ENCODE measurements at regions not wholly inside any gene's neighbourhood (a gene's known extent, or its start where the extent isn't known, plus 50 kb on each side); places are given as distances from the start of the nearest gene placed in this dataset.

DNA sequence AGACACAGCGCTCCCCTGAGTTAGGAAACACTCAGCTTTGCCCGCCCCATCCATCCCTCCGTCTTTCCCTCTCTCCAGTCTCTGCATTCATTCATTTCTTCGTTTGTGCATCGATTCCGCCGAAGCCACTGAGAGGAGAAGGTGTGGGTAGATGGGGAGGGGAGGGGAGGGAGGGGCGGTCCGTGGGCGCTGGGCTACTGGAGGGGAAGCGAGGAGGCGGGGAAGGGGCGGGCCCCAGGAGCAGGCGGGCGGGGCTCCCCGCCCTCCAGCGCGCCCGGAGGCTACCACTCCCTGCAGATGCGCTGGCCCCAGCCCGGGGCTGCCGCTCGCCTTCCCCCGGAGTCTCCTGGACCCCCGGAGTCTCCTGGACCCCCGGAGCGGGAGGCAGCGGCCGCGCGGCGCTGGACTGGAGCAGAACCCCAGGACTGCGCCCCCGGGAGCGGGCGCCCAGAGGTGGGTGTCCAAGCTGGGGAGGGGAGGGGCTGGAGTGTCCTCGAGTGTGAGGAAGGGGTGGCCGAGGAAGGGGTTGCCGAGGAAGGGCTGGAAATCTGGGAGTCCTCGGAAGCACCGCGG lies 159.5 kb downstream of the C9orf152 start:
- Histone ChIP-seq H3K9me3 (ENCODE audit: insufficient read depth, low read depth, low read length) (no peaks in the 10 kb centered on the region), H3K4me1 (ENCODE audit: insufficient read depth, low read length) (peaks cover 28% of the 10 kb centered on the region), H3K27ac (ENCODE audit: low read depth, low read length) (peak overlapping the region; percentile 97), H3K9ac (ENCODE audit: low read depth, low read length) (peak overlapping the region; percentile 81), H3K4me3 (ENCODE audit: low read length) (peak overlapping the region; percentile 84), H3K36me3 (ENCODE audit: insufficient read depth, low read length) (no peaks in the 10 kb centered on the region), H3K27me3 (ENCODE audit: insufficient read depth, low read length) (peaks cover 17% of the 10 kb centered on the region)
- WGBS = under 1% methylated on average over 42 of the region's 42 CpGs

- under 1% methylated on average over 35 of the region's 35 CpGs for WGBS
- Histone ChIP-seq H3K36me3 (ENCODE audit: insufficient read depth, low read length) (no peaks in the 10 kb centered on the region), H3K9me3 (ENCODE audit: insufficient read depth, low read depth, low read length) (no peaks in the 10 kb centered on the region), H3K27me3 (ENCODE audit: insufficient read depth, low read length) (peaks cover 17% of the 10 kb centered on the region), H3K27ac (ENCODE audit: low read depth, low read length) (no peak overlapping the region; the same call in 1 of the 2 replicates), H3K4me3 (ENCODE audit: low read length) (peak overlapping the region; percentile 84), H3K9ac (ENCODE audit: low read depth, low read length) (peak overlapping the region; percentile 81), H3K4me1 (ENCODE audit: insufficient read depth, low read length) (peaks cover 28% of the 10 kb centered on the region)
Measured at GRCh38 chr9:110048976-110049698, 158.8 kb downstream of the C9orf152 start.

DNA sequence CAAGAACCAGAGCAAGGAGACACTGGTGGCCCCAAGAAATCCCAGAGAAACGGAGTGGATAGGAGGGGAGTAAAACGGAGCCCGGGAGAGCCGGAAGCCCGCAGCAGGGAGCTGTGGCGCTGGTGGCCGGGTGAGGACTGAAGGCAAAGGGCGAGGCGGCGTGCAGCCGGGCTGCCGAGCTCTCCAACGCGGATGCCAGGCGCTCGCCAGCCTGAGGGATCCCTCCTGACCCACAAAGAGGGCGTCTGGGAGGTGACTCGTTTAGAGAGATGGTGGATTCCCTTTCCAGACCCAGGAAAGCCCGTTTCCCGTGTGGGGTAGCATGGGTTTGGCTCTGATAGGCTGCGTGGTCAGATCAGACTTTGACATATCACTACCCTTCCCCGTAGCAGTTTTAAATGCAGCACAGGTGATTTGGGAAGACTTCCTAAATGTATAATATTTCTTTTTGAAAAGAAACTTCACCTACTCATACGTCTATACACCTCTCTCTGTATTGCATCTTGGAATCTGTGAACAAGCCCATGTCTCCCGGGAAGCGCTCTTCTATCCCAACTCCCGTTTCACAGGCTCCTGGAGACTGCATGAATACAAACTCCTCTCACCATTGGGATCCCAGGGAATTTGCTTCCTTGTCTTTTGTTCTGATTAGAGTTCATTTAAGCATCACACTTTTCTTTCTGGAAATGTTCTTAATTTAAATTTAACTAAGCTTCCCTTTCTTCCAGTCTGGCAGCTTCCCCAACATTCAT lies 158.1 kb downstream of the C9orf152 start:
- Histone ChIP-seq H3K4me3 (ENCODE audit: low read length) (peak overlapping the region; percentile 84), H3K9me3 (ENCODE audit: insufficient read depth, low read depth, low read length) (no peaks in the 10 kb centered on the region), H3K4me1 (ENCODE audit: insufficient read depth, low read length) (peaks cover 26% of the 10 kb centered on the region), H3K27me3 (ENCODE audit: insufficient read depth, low read length) (peaks cover 17% of the 10 kb centered on the region), H3K9ac (ENCODE audit: low read depth, low read length) (peak overlapping the region; percentile 81), H3K36me3 (ENCODE audit: insufficient read depth, low read length) (no peaks in the 10 kb centered on the region), H3K27ac (ENCODE audit: low read depth, low read length) (no peak overlapping the region)
- 1% methylated on average over 24 of the region's 26 CpGs for WGBS

- Histone ChIP-seq H3K27me3 (ENCODE audit: insufficient read depth, low read length) (peaks cover 17% of the 10 kb centered on the region), H3K36me3 (ENCODE audit: insufficient read depth, low read length) (no peaks in the 10 kb centered on the region), H3K9ac (ENCODE audit: low read depth, low read length) (no peak overlapping the region), H3K27ac (ENCODE audit: low read depth, low read length) (no peak overlapping the region), H3K4me1 (ENCODE audit: insufficient read depth, low read length) (peaks cover 22% of the 10 kb centered on the region), H3K9me3 (ENCODE audit: insufficient read depth, low read depth, low read length) (no peaks in the 10 kb centered on the region), H3K4me3 (ENCODE audit: low read length) (no peak overlapping the region)
- 89% methylated on average over 1 of the region's 1 CpG for WGBS
Measured at GRCh38 chr9:110050925-110051355, 157.0 kb downstream of the C9orf152 start.

- H3K27me3 ChIP-seq (ENCODE audit: insufficient read depth, low read length) = no peaks in the 10 kb centered on the region
- no peaks in the 10 kb centered on the region for H3K9me3 ChIP-seq (ENCODE audit: insufficient read depth, low read depth, low read length)
- H3K9ac ChIP-seq (ENCODE audit: low read depth, low read length) = no peak overlapping the region
- no peaks in the 10 kb centered on the region for H3K36me3 ChIP-seq (ENCODE audit: insufficient read depth, low read length)
- H3K4me3 ChIP-seq (ENCODE audit: low read length) = no peak overlapping the region
- H3K4me1 ChIP-seq (ENCODE audit: insufficient read depth, low read length) = peaks cover 6% of the 10 kb centered on the region; the same call in 1 of the 2 replicates
- WGBS = 88% methylated on average over 6 of the region's 6 CpGs
- H3K27ac ChIP-seq (ENCODE audit: low read depth, low read length) = no peak overlapping the region
Measured at GRCh38 chr9:110056062-110056461, 151.9 kb downstream of the C9orf152 start.

GRCh38 chr9:110058304-110058953 lies 149.5 kb downstream of the C9orf152 start:
- 38% methylated on average over 5 of the region's 5 CpGs for WGBS
- Histone ChIP-seq H3K4me3 (ENCODE audit: low read length) (no peak overlapping the region), H3K27me3 (ENCODE audit: insufficient read depth, low read length) (no peaks in the 10 kb centered on the region), H3K36me3 (ENCODE audit: insufficient read depth, low read length) (no peaks in the 10 kb centered on the region), H3K4me1 (ENCODE audit: insufficient read depth, low read length) (peaks cover 6% of the 10 kb centered on the region; the same call in 1 of the 2 replicates), H3K9ac (ENCODE audit: low read depth, low read length) (no peak overlapping the region), H3K9me3 (ENCODE audit: insufficient read depth, low read depth, low read length) (no peaks in the 10 kb centered on the region), H3K27ac (ENCODE audit: low read depth, low read length) (no peak overlapping the region)

DNA sequence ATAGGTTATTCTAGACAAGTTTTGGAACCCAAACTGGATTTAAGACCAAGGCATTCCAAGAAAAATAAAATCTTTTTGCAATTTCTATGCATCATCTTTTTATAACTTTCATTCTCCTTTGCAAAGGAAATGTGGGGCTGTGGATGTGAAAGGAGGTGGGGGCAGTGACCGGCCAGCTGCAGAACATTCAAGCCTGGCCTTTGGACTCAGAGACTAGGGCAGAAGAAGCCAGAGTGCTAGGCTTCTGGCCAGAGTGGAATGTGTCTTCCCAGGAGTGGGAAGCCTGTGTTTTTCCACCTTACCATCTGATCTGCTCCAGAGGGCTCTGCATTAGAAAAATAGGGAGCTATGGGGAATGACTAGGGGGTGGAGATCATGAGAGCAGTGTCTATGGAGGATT lies 148.5 kb downstream of the C9orf152 start:
- H3K9ac ChIP-seq (ENCODE audit: low read depth, low read length) = no peak overlapping the region
- H3K9me3 ChIP-seq (ENCODE audit: insufficient read depth, low read depth, low read length) = no peaks in the 10 kb centered on the region
- H3K27me3 ChIP-seq (ENCODE audit: insufficient read depth, low read length) = no peaks in the 10 kb centered on the region
- no peak overlapping the region for H3K27ac ChIP-seq (ENCODE audit: low read depth, low read length)
- H3K36me3 ChIP-seq (ENCODE audit: insufficient read depth, low read length) = no peaks in the 10 kb centered on the region
- no peak overlapping the region for H3K4me3 ChIP-seq (ENCODE audit: low read length)
- 89% methylated on average over 1 of the region's 1 CpG for WGBS
- peaks cover 6% of the 10 kb centered on the region; the same call in 1 of the 2 replicates for H3K4me1 ChIP-seq (ENCODE audit: insufficient read depth, low read length)

- Histone ChIP-seq H3K36me3 (ENCODE audit: insufficient read depth, low read length) (no peaks in the 10 kb centered on the region), H3K27ac (ENCODE audit: low read depth, low read length) (no peak overlapping the region), H3K9me3 (ENCODE audit: insufficient read depth, low read depth, low read length) (no peaks in the 10 kb centered on the region), H3K27me3 (ENCODE audit: insufficient read depth, low read length) (no peaks in the 10 kb centered on the region), H3K4me1 (ENCODE audit: insufficient read depth, low read length) (peaks cover 17% of the 10 kb centered on the region), H3K4me3 (ENCODE audit: low read length) (no peak overlapping the region), H3K9ac (ENCODE audit: low read depth, low read length) (no peak overlapping the region)
- 96% methylated on average over 5 of the region's 5 CpGs for WGBS
Measured at GRCh38 chr9:110064803-110065202, 143.2 kb downstream of the C9orf152 start.

DNA sequence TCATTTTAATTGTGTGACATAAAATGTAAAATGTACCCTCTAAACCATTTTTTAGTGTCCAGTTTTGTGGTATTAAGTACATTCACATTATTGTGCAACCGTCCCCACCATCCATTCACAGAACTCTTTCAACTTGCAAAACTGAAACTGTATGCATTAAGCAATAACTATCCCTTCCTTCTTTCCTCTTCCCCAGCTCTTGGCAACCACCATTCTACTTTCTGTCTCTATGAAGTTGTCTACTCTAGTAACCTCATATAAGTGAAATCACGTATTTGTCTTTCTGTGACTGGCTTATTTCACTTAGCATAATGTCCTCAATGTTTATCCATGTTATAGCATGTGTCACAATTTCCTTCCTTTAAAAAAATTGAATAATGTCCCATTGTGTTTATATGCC lies 142.4 kb downstream of the C9orf152 start:
- Histone ChIP-seq H3K4me1 (ENCODE audit: insufficient read depth, low read length) (peaks cover 19% of the 10 kb centered on the region), H3K9me3 (ENCODE audit: insufficient read depth, low read depth, low read length) (no peaks in the 10 kb centered on the region), H3K4me3 (ENCODE audit: low read length) (no peak overlapping the region), H3K9ac (ENCODE audit: low read depth, low read length) (no peak overlapping the region), H3K36me3 (ENCODE audit: insufficient read depth, low read length) (no peaks in the 10 kb centered on the region), H3K27ac (ENCODE audit: low read depth, low read length) (no peak overlapping the region), H3K27me3 (ENCODE audit: insufficient read depth, low read length) (no peaks in the 10 kb centered on the region)
- WGBS = 89% methylated on average over 2 of the region's 2 CpGs

- H3K9ac ChIP-seq (ENCODE audit: low read depth, low read length) = no peak overlapping the region
- no peaks in the 10 kb centered on the region for H3K36me3 ChIP-seq (ENCODE audit: insufficient read depth, low read length)
- H3K4me1 ChIP-seq (ENCODE audit: insufficient read depth, low read length) = peaks cover 19% of the 10 kb centered on the region
- no peak overlapping the region for H3K27ac ChIP-seq (ENCODE audit: low read depth, low read length)
- H3K9me3 ChIP-seq (ENCODE audit: insufficient read depth, low read depth, low read length) = no peaks in the 10 kb centered on the region
- WGBS = 77% methylated on average over 6 of the region's 6 CpGs
- H3K27me3 ChIP-seq (ENCODE audit: insufficient read depth, low read length) = no peaks in the 10 kb centered on the region
- H3K4me3 ChIP-seq (ENCODE audit: low read length) = no peak overlapping the region
Measured at GRCh38 chr9:110066929-110067716, 140.8 kb downstream of the C9orf152 start.
